ENCODE measurements at regions not wholly inside any gene's neighbourhood (a gene's known extent, or its start where the extent isn't known, plus 50 kb on each side); places are given as distances from the start of the nearest gene placed in this dataset.

DNA sequence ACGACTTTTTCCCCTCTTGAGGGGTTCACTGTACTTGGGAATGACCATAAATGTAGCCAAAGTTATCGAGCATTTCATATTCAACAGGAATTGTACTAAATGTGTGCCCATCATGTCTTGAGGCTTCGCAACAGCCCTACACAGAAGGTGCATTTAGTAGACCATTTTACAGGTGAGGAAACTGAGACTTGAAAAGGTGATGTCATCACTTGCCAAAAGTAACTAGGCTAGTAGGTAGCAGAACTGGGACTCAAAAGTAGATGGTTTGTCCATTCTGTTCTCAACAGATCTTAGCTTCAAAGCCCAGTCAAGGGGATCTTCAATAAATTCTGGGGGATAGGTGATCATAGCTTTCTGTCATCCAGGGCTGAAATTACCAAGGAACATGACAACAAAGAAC, 782.2 kb downstream of the MED13L start:
- Histone ChIP-seq H3K36me3 (no peaks in the 10 kb centered on the region), H3K9me3 (no peaks in the 10 kb centered on the region), H3K27me3 (no peaks in the 10 kb centered on the region), H3K27ac (no peak overlapping the region), H3K4me1 (ENCODE audit: control insufficient read depth in 1 of 2, insufficient read depth in 1 of 2, low read depth in 1 of 2, low read length in 1 of 2) (no peaks in the 10 kb centered on the region), H3K4me3 (ENCODE audit: low read depth in 1 of 2, low read length in 1 of 2) (no peak overlapping the region)
- TF ChIP-seq, protein P1, sequence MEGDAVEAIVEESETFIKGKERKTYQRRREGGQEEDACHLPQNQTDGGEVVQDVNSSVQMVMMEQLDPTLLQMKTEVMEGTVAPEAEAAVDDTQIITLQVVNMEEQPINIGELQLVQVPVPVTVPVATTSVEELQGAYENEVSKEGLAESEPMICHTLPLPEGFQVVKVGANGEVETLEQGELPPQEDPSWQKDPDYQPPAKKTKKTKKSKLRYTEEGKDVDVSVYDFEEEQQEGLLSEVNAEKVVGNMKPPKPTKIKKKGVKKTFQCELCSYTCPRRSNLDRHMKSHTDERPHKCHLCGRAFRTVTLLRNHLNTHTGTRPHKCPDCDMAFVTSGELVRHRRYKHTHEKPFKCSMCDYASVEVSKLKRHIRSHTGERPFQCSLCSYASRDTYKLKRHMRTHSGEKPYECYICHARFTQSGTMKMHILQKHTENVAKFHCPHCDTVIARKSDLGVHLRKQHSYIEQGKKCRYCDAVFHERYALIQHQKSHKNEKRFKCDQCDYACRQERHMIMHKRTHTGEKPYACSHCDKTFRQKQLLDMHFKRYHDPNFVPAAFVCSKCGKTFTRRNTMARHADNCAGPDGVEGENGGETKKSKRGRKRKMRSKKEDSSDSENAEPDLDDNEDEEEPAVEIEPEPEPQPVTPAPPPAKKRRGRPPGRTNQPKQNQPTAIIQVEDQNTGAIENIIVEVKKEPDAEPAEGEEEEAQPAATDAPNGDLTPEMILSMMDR (IDR thresholded peaks at IDR 0.05), result no peak

DNA sequence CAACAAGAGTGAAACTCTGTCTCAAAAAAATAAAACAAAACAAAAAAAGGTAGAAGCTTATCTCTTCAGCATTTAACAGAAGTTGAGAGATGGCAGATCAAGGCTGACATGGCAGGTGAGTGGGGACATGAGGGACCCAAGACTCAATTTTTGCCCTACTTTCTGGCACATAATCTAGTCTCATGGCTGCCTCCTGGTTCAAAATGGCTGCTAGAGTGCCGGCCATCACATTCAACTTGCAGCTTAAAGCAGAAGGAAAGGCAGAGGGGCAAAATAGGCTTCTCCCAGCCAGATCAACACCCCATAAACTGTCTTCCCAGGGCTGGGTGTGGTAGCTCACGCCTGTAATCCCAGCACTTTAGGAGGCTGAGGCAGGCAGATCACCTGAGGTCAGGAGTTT, 784.9 kb downstream of the MED13L start:
- TF ChIP-seq, protein P1 (IDR thresholded peaks at IDR 0.05), result no peak

DNA sequence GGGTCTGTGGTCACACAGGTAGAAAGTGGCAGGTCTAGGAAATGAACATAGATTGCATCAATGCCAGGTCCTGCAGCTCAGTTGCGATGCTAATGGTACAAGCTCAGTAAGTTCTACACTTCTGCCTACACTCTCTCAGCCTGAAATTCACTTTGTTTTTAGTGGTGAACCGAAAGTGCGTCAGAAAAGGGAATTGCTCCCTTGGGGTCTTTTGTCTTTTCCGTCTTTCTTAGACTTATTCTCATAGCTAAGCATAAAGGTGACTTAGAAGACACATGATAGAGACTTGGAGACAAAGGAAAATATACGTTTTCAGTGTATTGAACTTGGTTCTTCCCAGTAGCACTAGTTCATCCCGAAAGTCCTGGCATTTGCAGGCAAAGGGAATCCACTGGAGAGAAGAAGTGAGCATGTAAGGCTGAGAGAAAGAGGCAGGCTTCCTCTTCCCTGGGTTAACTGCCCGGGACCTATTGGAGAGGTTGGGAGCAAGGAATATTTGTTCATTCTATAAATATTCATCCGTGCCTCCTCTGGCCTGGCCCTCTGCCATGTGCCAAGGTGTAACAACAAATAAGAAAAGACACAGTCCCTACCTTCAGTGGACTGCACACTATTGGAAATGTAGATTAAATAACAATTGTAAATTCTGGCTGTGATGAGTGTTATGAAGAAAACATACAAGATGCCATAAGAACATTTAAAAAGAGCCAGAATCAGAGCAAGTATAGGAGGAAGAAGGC, 785.8 kb downstream of the MED13L start:
- Histone ChIP-seq H3K9me3 (no peaks in the 10 kb centered on the region), H3K4me3 (ENCODE audit: low read depth in 1 of 2, low read length in 1 of 2) (no peak overlapping the region), H3K36me3 (no peaks in the 10 kb centered on the region), H3K4me1 (ENCODE audit: control insufficient read depth in 1 of 2, insufficient read depth in 1 of 2, low read depth in 1 of 2, low read length in 1 of 2) (no peaks in the 10 kb centered on the region), H3K27me3 (no peaks in the 10 kb centered on the region), H3K27ac (no peak overlapping the region)
- TF ChIP-seq, protein P1 (IDR thresholded peaks at IDR 0.05), result no peak

More for the DNA sequence above, 784.9 kb downstream of the MED13L start:
- Histone ChIP-seq H3K4me1 (ENCODE audit: control insufficient read depth in 1 of 2, insufficient read depth in 1 of 2, low read depth in 1 of 2, low read length in 1 of 2) (no peaks in the 10 kb centered on the region), H3K36me3 (no peaks in the 10 kb centered on the region), H3K4me3 (ENCODE audit: low read depth in 1 of 2, low read length in 1 of 2) (no peak overlapping the region), H3K9me3 (no peaks in the 10 kb centered on the region), H3K27ac (no peak overlapping the region), H3K27me3 (no peaks in the 10 kb centered on the region)

DNA sequence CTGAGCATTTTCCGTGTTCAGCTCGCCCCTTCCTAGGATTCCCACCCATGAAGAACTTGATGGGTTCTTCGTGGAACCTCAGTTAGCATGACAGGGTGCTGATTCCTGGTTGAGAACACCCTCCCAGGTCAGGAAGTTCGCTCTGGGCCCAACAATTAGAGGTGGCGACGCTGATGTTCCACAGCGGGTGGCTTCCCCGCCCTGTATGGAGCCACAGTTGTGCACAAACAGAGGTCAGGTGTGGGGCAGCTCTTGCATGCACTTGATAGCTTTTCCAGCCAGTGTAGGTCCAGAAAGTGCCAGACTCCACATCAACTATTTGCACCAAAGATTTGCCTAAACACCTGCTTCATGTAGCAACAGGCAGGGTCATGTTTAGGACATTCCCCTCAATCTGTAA, 788.2 kb downstream of the MED13L start:
- Histone ChIP-seq H3K4me1 (ENCODE audit: control insufficient read depth in 1 of 2, insufficient read depth in 1 of 2, low read depth in 1 of 2, low read length in 1 of 2) (no peaks in the 10 kb centered on the region), H3K36me3 (no peaks in the 10 kb centered on the region), H3K9me3 (no peaks in the 10 kb centered on the region), H3K27me3 (no peaks in the 10 kb centered on the region), H3K4me3 (ENCODE audit: low read depth in 1 of 2, low read length in 1 of 2) (no peak overlapping the region), H3K27ac (no peak overlapping the region)
- TF ChIP-seq, protein P1 (IDR thresholded peaks at IDR 0.05), result no peak

DNA sequence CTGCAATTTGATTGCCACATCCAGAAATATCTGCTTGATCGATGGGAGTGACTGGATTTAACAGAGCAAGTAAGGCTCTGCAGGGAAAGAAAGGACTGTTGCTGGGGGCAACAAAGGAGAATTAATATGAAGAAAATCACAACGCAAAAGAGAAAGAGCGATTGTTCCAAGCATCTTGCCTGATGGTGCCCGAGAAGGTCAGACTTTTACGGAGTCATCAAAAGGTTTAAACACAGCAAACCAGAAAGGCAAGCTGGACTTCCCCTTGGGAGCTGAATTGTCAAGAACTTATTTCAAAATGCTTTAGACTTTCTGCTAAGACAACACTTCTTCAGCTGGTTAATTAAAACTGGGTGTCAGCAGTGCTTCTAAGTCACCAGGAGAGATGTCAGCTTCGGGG, 791.5 kb downstream of the MED13L start:
- Histone ChIP-seq H3K4me3 (ENCODE audit: low read depth in 1 of 2, low read length in 1 of 2) (no peak overlapping the region), H3K9me3 (no peaks in the 10 kb centered on the region), H3K4me1 (ENCODE audit: control insufficient read depth in 1 of 2, insufficient read depth in 1 of 2, low read depth in 1 of 2, low read length in 1 of 2) (no peaks in the 10 kb centered on the region), H3K27ac (no peak overlapping the region), H3K27me3 (no peaks in the 10 kb centered on the region), H3K36me3 (no peaks in the 10 kb centered on the region)
- TF ChIP-seq, protein P1 (IDR thresholded peaks at IDR 0.05), result no peak
